SU-DHL-6 (cell line): ENCODE measurements at regions not wholly inside any gene's neighbourhood (a gene's known extent, or its start where the extent isn't known, plus 50 kb on each side); places are given as distances from the start of the nearest gene placed in this dataset.

Experiments
- CTCF ChIP-seq: fragments of 200-600 bp; sonication (generic); IDR thresholded peaks from one replicate; pipeline ENCODE4 v1.5.1; 2017; ENCODE audit warnings: antibody characterized with exemption, mild to moderate bottlenecking, low read length, moderate library complexity; ENCODE audit not compliant: insufficient read depth, poor library complexity, severe bottlenecking
- EZH2phosphoT487 ChIP-seq: fragments of 200-600 bp; sonication (generic), shearing (Covaris generic); conservative IDR thresholded peaks from 2 replicates; pipeline ENCODE4 v1.6.1; 2018; ENCODE audit warnings: mild to moderate bottlenecking, antibody characterized with exemption, low read length, moderate library complexity, mixed read lengths

- TF ChIP-seq CTCF (no peak), EZH2phosphoT487 (no peak)
Observed at GRCh38 chr18:77970814-77971213, 721.2 kb downstream of the GALR1 start.
